ENCODE measurements at regions not wholly inside any gene's neighbourhood (a gene's known extent, or its start where the extent isn't known, plus 50 kb on each side); places are given as distances from the start of the nearest gene placed in this dataset.
"Not testable (repeated sequence)": the region's sequence is repeated elsewhere in the genome, so short reads cannot be mapped to it uniquely, and the experiment has no call there.

DNA sequence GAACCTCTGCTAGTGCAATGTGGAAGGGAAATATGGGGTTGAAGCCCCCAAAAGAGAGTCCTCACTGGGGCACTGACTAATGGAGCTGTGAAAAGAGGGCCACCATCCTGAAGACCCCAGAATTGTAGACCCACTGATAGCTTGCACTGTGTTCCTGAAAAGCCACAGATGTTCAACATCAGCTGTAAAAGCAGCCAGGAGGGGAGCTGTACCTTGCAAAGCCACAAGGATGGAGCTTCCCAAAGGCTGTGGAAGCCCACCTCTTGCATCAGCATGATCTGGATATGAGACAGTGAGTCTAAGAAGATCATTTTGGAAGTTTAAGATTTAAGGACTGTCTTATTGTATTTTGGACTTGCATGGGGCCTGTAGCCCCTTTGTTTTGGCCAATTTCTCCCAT, 125.8 kb upstream of the TGFBR2 start:
- H3K4me1 Mint-ChIP-seq (ENCODE audit: low read depth), result peaks cover 9% of the 10 kb centered on the region
- H3K27me3 Mint-ChIP-seq, result no peaks in the 10 kb centered on the region
- H3K36me3 Mint-ChIP-seq (ENCODE audit: insufficient read depth), result no peaks in the 10 kb centered on the region
- no peak overlapping the region for H3K27ac Mint-ChIP-seq
- no peak for TF ChIP-seq CTCF (IDR thresholded peaks at IDR 0.05; ENCODE audit: unreplicated experiment)
- DNase-seq (ENCODE audit: low spot score, unreplicated experiment), result no peak
- H3K4me3 Mint-ChIP-seq (ENCODE audit: low read depth), result no peak overlapping the region
- H3K9me3 Mint-ChIP-seq (ENCODE audit: low read depth), result peaks cover 6% of the 10 kb centered on the region

GRCh38 chr3:30481241-30481640, 125.2 kb upstream of the TGFBR2 start:
- Mint-ChIP-seq H3K36me3 (ENCODE audit: insufficient read depth) (no peaks in the 10 kb centered on the region), H3K27me3 (no peaks in the 10 kb centered on the region), H3K4me1 (ENCODE audit: low read depth) (peaks cover 7% of the 10 kb centered on the region), H3K27ac (no peak overlapping the region), H3K4me3 (ENCODE audit: low read depth) (no peak overlapping the region), H3K9me3 (ENCODE audit: low read depth) (peaks cover 6% of the 10 kb centered on the region)
- no peak for TF ChIP-seq CTCF (IDR thresholded peaks at IDR 0.05; ENCODE audit: unreplicated experiment)
- no peak for DNase-seq (ENCODE audit: low spot score, unreplicated experiment)

GRCh38 chr3:30484229-30484628, 122.2 kb upstream of the TGFBR2 start:
- DNase-seq (ENCODE audit: low spot score, unreplicated experiment); H3K4me3 Mint-ChIP-seq (ENCODE audit: low read depth); H3K36me3 Mint-ChIP-seq (ENCODE audit: insufficient read depth); H3K4me1 Mint-ChIP-seq (ENCODE audit: low read depth); H3K27ac Mint-ChIP-seq; H3K27me3 Mint-ChIP-seq: not testable (repeated sequence)
- peaks cover 14% of the 10 kb centered on the region for H3K9me3 Mint-ChIP-seq (ENCODE audit: low read depth)

DNA sequence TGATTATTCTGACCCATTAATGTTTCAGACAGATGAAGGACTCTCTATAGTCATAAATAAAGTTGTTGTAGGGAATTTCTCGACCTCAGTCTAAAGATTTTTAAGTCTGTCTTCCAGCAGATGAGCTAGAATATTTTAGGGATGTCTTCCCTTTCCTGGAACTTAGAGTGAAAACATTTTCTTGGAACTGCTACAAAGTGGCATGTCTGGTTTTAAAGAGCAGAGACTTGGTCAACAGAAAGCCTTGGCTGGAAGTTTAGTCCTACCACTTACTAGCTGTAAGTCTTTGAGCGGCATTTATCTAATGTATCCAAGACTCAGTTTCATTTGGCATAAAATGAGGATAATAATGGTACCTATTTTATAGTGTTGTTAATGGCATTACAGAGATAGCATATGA, 120.0 kb upstream of the TGFBR2 start:
- DNase-seq (ENCODE audit: low spot score, unreplicated experiment), result no peak
- TF ChIP-seq CTCF (IDR thresholded peaks at IDR 0.05; ENCODE audit: unreplicated experiment), result no peak
- peaks cover 10% of the 10 kb centered on the region for H3K9me3 Mint-ChIP-seq (ENCODE audit: low read depth)
- no peak overlapping the region for H3K4me3 Mint-ChIP-seq (ENCODE audit: low read depth)
- no peaks in the 10 kb centered on the region for H3K27me3 Mint-ChIP-seq
- peaks cover 1% of the 10 kb centered on the region for H3K36me3 Mint-ChIP-seq (ENCODE audit: insufficient read depth)
- H3K27ac Mint-ChIP-seq, result no peak overlapping the region
- no peaks in the 10 kb centered on the region for H3K4me1 Mint-ChIP-seq (ENCODE audit: low read depth)

GRCh38 chr3:30488070-30488756, 118.2 kb upstream of the TGFBR2 start:
- no peak overlapping the region for H3K27ac Mint-ChIP-seq
- H3K4me1 Mint-ChIP-seq (ENCODE audit: low read depth), result peaks cover 6% of the 10 kb centered on the region
- TF ChIP-seq CTCF (IDR thresholded peaks at IDR 0.05; ENCODE audit: unreplicated experiment), result no peak
- peaks cover 13% of the 10 kb centered on the region for H3K9me3 Mint-ChIP-seq (ENCODE audit: low read depth)
- DNase-seq (ENCODE audit: low spot score, unreplicated experiment), result no peak
- H3K27me3 Mint-ChIP-seq, result no peaks in the 10 kb centered on the region
- no peak overlapping the region for H3K4me3 Mint-ChIP-seq (ENCODE audit: low read depth)
- peaks cover 1% of the 10 kb centered on the region for H3K36me3 Mint-ChIP-seq (ENCODE audit: insufficient read depth)
